ENCODE measurements at regions not wholly inside any gene's neighbourhood (a gene's known extent, or its start where the extent isn't known, plus 50 kb on each side); places are given as distances from the start of the nearest gene placed in this dataset.

DNA sequence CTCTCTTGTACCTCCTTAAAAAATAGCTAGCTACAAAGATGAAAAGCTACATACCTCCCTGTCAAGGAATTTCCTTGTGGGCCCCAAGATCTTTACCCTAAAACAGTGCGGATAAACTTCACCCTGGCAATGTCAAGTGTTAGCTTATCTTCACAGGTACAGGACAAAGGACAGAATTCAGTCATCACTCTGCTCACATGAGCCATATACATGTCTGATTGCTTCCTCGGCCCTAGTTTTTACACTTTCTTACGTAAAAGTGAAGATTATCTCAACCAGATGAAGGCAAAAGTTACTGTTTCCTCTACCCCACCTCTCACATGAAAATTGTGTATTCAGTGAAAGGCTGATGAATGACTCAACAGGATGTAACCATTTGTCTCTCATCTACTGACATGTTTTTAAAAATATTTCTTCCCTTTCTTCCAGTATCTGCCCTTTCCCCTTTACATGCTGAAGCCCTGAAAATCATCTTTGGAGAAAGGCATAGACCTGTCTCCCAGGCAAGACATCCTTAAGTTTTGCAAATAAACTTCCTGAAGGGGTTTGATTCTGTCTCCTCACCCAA, 890.1 kb downstream of the GALC start:
- no peak overlapping the region for H3K4me2 ChIP-seq
- no peak for TF ChIP-seq Cebpa-rat (IDR thresholded peaks at IDR 0.05)
- no peaks in the 10 kb centered on the region for H3K27me3 ChIP-seq
- H3K4me3 ChIP-seq = no peak overlapping the region
- no peaks in the 10 kb centered on the region for H3K36me3 ChIP-seq
- no peaks in the 10 kb centered on the region for H3K9me3 ChIP-seq (replicated peaks in 1 of 11)
- H4K20me1 ChIP-seq = no peaks in the 10 kb centered on the region
- no peak overlapping the region for H3K27ac ChIP-seq
- H3K9ac ChIP-seq = no peak overlapping the region
- H3K4me1 ChIP-seq = peaks cover 0 to 7% (median 0%) of the 10 kb centered on the region in 10 experiments; a peak in 2 of 20 replicates

DNA sequence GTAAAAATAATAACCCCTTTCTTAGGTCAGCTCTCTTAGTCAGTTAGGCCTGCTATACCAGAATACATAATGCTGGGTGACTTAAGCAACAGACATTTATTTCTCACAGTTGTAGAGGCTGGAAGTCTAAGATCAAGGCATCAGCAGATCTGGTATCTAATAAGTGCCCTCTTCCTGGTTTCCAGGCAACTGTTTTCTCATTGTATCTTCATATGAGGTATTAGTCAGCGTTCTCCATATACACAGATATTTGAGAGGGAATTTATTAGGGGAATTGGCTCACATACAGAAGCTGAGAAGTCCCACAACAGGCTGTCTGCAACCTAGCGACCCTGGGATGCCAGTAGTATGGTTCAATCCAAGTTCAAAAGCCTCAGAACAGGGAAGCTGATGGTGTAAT, 896.0 kb downstream of the GALC start:
- no peak overlapping the region for H3K4me3 ChIP-seq
- H3K9me3 ChIP-seq (replicated peaks in 1 of 11) = no peaks in the 10 kb centered on the region
- TF ChIP-seq Cebpa-rat (IDR thresholded peaks at IDR 0.05) = no peak
- no peaks in the 10 kb centered on the region for H3K4me1 ChIP-seq
- no peak overlapping the region for H3K4me2 ChIP-seq
- no peak overlapping the region for H3K9ac ChIP-seq
- no peaks in the 10 kb centered on the region for H4K20me1 ChIP-seq
- no peaks in the 10 kb centered on the region for H3K36me3 ChIP-seq
- H3K27ac ChIP-seq = no peak overlapping the region
- no peaks in the 10 kb centered on the region for H3K27me3 ChIP-seq

DNA sequence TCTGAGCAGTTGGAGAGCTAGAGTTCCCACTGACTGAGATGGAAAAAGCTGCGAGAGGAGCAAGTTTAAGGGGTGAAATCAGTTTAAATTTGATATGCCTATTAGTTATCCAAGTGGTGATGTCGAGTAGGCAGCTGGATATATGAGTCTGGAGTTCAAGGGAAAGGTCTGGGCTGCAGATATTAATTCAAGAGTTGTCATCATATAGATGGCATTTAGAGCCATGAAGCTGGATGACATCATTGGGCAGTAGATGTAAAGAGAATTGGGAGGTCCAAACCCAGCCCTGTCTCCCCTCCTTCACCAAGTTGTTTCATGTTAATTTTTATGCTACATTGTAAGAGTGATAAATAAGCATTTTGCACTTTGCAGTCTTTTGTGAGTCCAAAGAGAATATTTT, 898.1 kb downstream of the GALC start:
- H3K4me3 ChIP-seq = no peak overlapping the region
- no peaks in the 10 kb centered on the region for H4K20me1 ChIP-seq
- no peaks in the 10 kb centered on the region for H3K36me3 ChIP-seq
- H3K4me2 ChIP-seq = no peak overlapping the region
- H3K27me3 ChIP-seq = no peaks in the 10 kb centered on the region
- H3K9ac ChIP-seq = no peak overlapping the region
- no peak overlapping the region for H3K27ac ChIP-seq
- TF ChIP-seq Cebpa-rat (IDR thresholded peaks at IDR 0.05) = no peak
- no peaks in the 10 kb centered on the region for H3K4me1 ChIP-seq
- H3K9me3 ChIP-seq (replicated peaks in 1 of 11) = no peaks in the 10 kb centered on the region

DNA sequence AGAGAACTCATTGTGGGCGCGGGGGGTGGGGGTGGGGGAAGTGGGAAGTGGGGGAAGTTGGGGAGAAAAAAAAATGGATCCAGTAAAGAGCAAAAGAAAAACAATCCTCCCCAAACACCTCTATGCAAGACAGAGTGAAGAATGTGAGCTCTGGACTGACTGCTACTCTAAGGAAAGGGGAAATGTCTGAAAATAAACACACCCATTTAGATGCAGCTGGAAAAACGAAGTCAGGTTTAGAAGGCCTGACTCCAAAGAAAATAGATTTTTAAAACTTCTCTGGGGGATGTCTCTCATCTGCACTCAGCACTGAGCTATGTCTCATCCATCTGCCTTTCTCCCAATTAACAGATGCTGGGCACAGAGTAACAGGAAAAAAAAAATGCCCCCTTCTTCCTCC, 904.4 kb downstream of the GALC start:
- Histone ChIP-seq H3K36me3 (no peaks in the 10 kb centered on the region), H3K4me2 (no peak overlapping the region), H3K9ac (no peak overlapping the region), H3K27me3 (no peaks in the 10 kb centered on the region), H3K4me1 (no peaks in the 10 kb centered on the region), H4K20me1 (no peaks in the 10 kb centered on the region), H3K4me3 (no peak overlapping the region), H3K27ac (no peak overlapping the region), H3K9me3 (replicated peaks in 1 of 11) (no peaks in the 10 kb centered on the region)
- no peak for TF ChIP-seq Cebpa-rat (IDR thresholded peaks at IDR 0.05)

DNA sequence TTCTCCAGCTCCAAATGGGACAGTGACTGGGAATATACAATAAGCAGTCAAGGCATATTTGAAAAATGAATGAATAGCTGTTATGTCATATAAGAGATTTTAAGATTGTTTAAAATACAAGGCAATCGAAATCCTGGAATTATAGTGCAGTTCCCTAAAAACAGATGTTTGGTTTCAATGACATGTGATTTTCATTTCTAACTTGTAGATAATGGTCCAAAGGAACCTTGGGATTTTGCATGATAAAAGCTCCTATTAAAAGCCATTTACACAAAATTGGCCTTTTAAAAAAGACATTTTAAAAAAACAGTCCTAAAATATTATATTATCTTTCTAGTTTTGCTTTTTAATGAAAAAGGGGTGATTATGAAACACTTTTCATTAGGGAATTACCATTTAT, 905.1 kb downstream of the GALC start:
- Histone ChIP-seq H3K9me3 (replicated peaks in 1 of 11) (no peaks in the 10 kb centered on the region), H3K27me3 (no peaks in the 10 kb centered on the region), H3K4me1 (no peaks in the 10 kb centered on the region), H3K9ac (no peak overlapping the region), H3K36me3 (no peaks in the 10 kb centered on the region), H3K27ac (no peak overlapping the region), H3K4me3 (no peak overlapping the region), H4K20me1 (no peaks in the 10 kb centered on the region), H3K4me2 (no peak overlapping the region)
- TF ChIP-seq Cebpa-rat (IDR thresholded peaks at IDR 0.05) = no peak

- no peak overlapping the region for H3K9ac ChIP-seq
- no peak overlapping the region for H3K4me3 ChIP-seq
- no peaks in the 10 kb centered on the region for H3K4me1 ChIP-seq
- H3K36me3 ChIP-seq = no peaks in the 10 kb centered on the region
- H3K27ac ChIP-seq = no peak overlapping the region
- TF ChIP-seq Cebpa-rat (IDR thresholded peaks at IDR 0.05) = no peak
- no peaks in the 10 kb centered on the region for H3K27me3 ChIP-seq
- no peak overlapping the region for H3K4me2 ChIP-seq
- H4K20me1 ChIP-seq = no peaks in the 10 kb centered on the region
- no peaks in the 10 kb centered on the region for H3K9me3 ChIP-seq (replicated peaks in 1 of 11)
Observed at GRCh38 chr14:87084908-87085307, 908.1 kb downstream of the GALC start.

- Histone ChIP-seq H3K36me3 (no peaks in the 10 kb centered on the region), H4K20me1 (no peaks in the 10 kb centered on the region), H3K27ac (no peak overlapping the region), H3K9ac (no peak overlapping the region), H3K4me2 (no peak overlapping the region), H3K27me3 (no peaks in the 10 kb centered on the region), H3K4me3 (no peak overlapping the region), H3K4me1 (no peaks in the 10 kb centered on the region), H3K9me3 (replicated peaks in 1 of 11) (no peaks in the 10 kb centered on the region)
- TF ChIP-seq Cebpa-rat (IDR thresholded peaks at IDR 0.05) = no peak
Observed at GRCh38 chr14:87082917-87083316, 910.1 kb downstream of the GALC start.

DNA sequence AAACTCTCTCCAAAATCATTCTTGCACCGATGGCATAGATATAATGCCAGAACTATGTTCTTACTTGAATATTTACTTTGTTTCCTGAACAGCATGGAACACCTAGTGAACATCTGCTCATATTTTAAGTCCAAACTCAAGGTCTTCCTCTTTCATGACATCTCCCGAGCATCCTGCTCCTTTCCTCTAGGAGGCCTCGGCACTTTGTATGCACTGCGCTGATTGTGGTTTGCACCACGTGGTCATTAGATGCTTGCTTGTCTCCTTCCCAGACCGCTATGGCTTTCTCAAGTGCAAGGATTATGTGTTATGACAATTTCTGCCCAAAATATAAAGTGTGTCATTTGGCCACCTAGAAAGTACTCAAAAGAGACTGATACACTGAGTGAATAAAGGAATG, 912.0 kb downstream of the GALC start:
- Histone ChIP-seq H4K20me1 (no peaks in the 10 kb centered on the region), H3K9ac (no peak overlapping the region), H3K27ac (no peak overlapping the region), H3K36me3 (no peaks in the 10 kb centered on the region), H3K4me1 (no peaks in the 10 kb centered on the region), H3K4me2 (no peak overlapping the region), H3K27me3 (no peaks in the 10 kb centered on the region), H3K4me3 (no peak overlapping the region), H3K9me3 (replicated peaks in 1 of 11) (no peaks in the 10 kb centered on the region)
- no peak for TF ChIP-seq Cebpa-rat (IDR thresholded peaks at IDR 0.05)

DNA sequence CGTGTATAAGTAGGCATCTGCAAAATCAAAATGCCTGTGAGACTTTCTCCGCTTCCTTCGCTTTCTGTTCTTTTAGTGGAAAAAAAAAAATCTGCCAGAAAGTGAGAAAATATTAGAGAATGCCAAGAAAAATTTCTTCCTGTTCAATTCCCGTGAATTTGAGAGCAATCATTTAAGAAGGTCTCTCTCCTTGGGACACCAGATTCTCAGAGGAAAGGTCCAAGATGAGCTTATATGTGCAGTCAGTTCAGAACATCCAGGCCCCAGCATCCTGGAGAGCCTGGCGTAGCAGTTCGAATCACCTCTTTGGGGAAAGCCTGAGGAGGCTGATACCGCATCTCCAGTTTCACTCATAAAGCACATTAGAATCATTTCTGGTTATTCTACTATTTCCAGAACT, 912.8 kb downstream of the GALC start:
- H3K27me3 ChIP-seq = no peaks in the 10 kb centered on the region
- H3K9me3 ChIP-seq (replicated peaks in 1 of 11) = no peaks in the 10 kb centered on the region
- no peak for TF ChIP-seq Cebpa-rat (IDR thresholded peaks at IDR 0.05)
- H3K4me2 ChIP-seq = no peak overlapping the region
- no peak overlapping the region for H3K4me3 ChIP-seq
- H3K27ac ChIP-seq = no peak overlapping the region
- no peaks in the 10 kb centered on the region for H3K4me1 ChIP-seq
- no peaks in the 10 kb centered on the region for H3K36me3 ChIP-seq
- H3K9ac ChIP-seq = no peak overlapping the region
- no peaks in the 10 kb centered on the region for H4K20me1 ChIP-seq

- Histone ChIP-seq H3K36me3 (no peaks in the 10 kb centered on the region), H3K27me3 (no peaks in the 10 kb centered on the region), H4K20me1 (no peaks in the 10 kb centered on the region), H3K4me3 (no peak overlapping the region), H3K9me3 (replicated peaks in 1 of 11) (no peaks in the 10 kb centered on the region), H3K4me1 (no peaks in the 10 kb centered on the region), H3K4me2 (no peak overlapping the region), H3K27ac (no peak overlapping the region), H3K9ac (no peak overlapping the region)
- no peak for TF ChIP-seq Cebpa-rat (IDR thresholded peaks at IDR 0.05)
Observed at GRCh38 chr14:87079416-87079815, 913.6 kb downstream of the GALC start.

- Histone ChIP-seq H3K4me3 (no peak overlapping the region), H3K4me1 (no peaks in the 10 kb centered on the region), H3K36me3 (no peaks in the 10 kb centered on the region), H3K9me3 (replicated peaks in 1 of 11) (no peaks in the 10 kb centered on the region), H4K20me1 (no peaks in the 10 kb centered on the region), H3K4me2 (no peak overlapping the region), H3K27ac (no peak overlapping the region), H3K27me3 (no peaks in the 10 kb centered on the region), H3K9ac (no peak overlapping the region)
- TF ChIP-seq Cebpa-rat (IDR thresholded peaks at IDR 0.05) = no peak
Observed at GRCh38 chr14:87076922-87077321, 916.1 kb downstream of the GALC start.
